Esophagus squamous epithelium (tissue), 4 donors: ENCODE measurements at regions not wholly inside any gene's neighbourhood (a gene's known extent, or its start where the extent isn't known, plus 50 kb on each side); places are given as distances from the start of the nearest gene placed in this dataset.

Experiments
- POLR2A ChIP-seq, 4 donors: fragments of 450-650 bp; IDR thresholded peaks; one replicate each; pipeline ENCODE4 v1.6.1; 2017; ENCODE audit warnings: antibody characterized with exemption in 4 of 4, mild to moderate bottlenecking in 4 of 4, moderate library complexity in 3 of 4
- TF ChIP-seq, protein P1 (sequence below), 6 experiments: fragments of 450-650 bp in 4 of 6; fragments of 200-600 bp in 2 of 6; sonication (generic) in 2 of 6; IDR thresholded peaks; one replicate each; pipeline ENCODE4 v1.5.1; 2016 to 2019; ENCODE audit warnings: antibody characterized with exemption in 6 of 6, mild to moderate bottlenecking in 4 of 6, moderate library complexity in 4 of 6

DNA sequence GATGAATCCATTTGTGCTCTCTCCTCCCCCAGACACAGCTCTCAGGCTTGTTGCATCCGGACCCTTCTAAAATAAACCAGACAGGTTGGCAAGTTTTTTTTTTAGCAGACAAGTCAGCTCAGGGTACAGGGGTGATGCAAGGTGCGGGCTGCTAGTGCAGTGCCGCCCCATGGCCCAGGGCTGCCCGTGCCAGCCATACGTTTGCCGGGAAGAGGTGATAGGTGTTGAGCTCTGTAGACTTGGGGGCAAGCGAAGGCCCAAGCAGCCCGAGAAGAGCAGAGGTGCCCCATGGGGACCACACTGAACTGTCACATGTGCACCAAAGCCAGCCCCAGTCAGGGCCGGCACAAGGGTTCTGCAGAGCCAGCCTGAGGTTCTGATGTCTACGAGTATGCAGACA is 57.1 kb upstream of the PDSS1 start:
- TF ChIP-seq, protein P1, sequence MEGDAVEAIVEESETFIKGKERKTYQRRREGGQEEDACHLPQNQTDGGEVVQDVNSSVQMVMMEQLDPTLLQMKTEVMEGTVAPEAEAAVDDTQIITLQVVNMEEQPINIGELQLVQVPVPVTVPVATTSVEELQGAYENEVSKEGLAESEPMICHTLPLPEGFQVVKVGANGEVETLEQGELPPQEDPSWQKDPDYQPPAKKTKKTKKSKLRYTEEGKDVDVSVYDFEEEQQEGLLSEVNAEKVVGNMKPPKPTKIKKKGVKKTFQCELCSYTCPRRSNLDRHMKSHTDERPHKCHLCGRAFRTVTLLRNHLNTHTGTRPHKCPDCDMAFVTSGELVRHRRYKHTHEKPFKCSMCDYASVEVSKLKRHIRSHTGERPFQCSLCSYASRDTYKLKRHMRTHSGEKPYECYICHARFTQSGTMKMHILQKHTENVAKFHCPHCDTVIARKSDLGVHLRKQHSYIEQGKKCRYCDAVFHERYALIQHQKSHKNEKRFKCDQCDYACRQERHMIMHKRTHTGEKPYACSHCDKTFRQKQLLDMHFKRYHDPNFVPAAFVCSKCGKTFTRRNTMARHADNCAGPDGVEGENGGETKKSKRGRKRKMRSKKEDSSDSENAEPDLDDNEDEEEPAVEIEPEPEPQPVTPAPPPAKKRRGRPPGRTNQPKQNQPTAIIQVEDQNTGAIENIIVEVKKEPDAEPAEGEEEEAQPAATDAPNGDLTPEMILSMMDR (IDR thresholded peaks at IDR 0.05) = no peak
- TF ChIP-seq POLR2A (IDR thresholded peaks at IDR 0.05) = no peak
